ENCODE measurements at regions not wholly inside any gene's neighbourhood (a gene's known extent, or its start where the extent isn't known, plus 50 kb on each side); places are given as distances from the start of the nearest gene placed in this dataset.

GRCh38 chr14:87810711-87811110 lies 182.3 kb downstream of the GALC start:
- no peak for TF ChIP-seq POLR2A (IDR thresholded peaks at IDR 0.05; ENCODE audit: low read depth, low read length)
- TF ChIP-seq CTCF (IDR thresholded peaks at IDR 0.05; ENCODE audit: extremely low read depth in 1 of 2, insufficient read depth in 1 of 2, low read depth in 1 of 2, low read length in 2 of 2): no peak
- TF ChIP-seq POLR2AphosphoS5 (IDR thresholded peaks at IDR 0.05; ENCODE audit: insufficient read depth, low read depth, low read length): no peak
- no peak for TF ChIP-seq EZH2 (IDR thresholded peaks at IDR 0.05; ENCODE audit: borderline replicate concordance, low read depth, low read length, severe bottlenecking)
- no peak for TF ChIP-seq MYC (IDR thresholded peaks at IDR 0.05; ENCODE audit: low read depth, low read length)
- TF ChIP-seq MAX (IDR thresholded peaks at IDR 0.05; ENCODE audit: insufficient read depth, insufficient read length): no peak
- no peak for TF ChIP-seq JUN (IDR thresholded peaks at IDR 0.05; ENCODE audit: borderline replicate concordance, insufficient read depth, insufficient read length, low read depth)
- TF ChIP-seq FOS (IDR thresholded peaks at IDR 0.05; ENCODE audit: borderline replicate concordance, insufficient read depth, low read length): no peak
- no peak for TF ChIP-seq GATA2 (IDR thresholded peaks at IDR 0.05; ENCODE audit: insufficient read depth, insufficient read length, low read depth, low read length)
